HL-60 (cell line): ENCODE measurements at regions not wholly inside any gene's neighbourhood (a gene's known extent, or its start where the extent isn't known, plus 50 kb on each side); places are given as distances from the start of the nearest gene placed in this dataset.

Experiments
- GABPA ChIP-seq: IDR thresholded peaks from 2 replicates; pipeline ENCODE4 v1.6.1; 2012; ENCODE audit warnings: low read depth
- POLR2AphosphoS5 ChIP-seq: IDR thresholded peaks from 2 replicates; pipeline ENCODE4 v1.6.1; 2012; ENCODE audit warnings: low read depth
- TF ChIP-seq, protein P1 (sequence below): IDR thresholded peaks from one replicate; pipeline ENCODE4 v1.5.1; 2011; ENCODE audit warnings: low read length, control low read depth, inconsistent platforms; ENCODE audit not compliant: insufficient read depth

DNA sequence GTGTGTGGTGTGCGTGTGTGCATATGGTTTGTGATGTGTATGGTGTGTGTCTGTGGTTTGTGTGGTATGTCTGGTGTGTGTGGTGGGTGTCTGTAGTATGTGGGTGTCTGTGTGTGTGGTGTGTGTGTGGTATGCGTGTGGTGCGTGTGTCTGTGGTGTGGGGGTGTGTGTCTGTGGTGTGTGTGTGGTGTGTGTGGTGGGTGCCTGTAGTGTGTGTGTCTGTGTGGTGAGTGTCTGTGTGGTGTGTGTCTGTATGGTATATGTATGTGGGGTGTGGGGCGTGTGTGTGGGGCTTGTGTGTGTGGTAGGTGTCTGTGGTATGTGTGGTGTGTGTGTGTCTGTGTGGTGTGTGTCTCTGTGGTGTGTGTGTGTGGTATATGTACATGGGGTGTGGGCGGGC is 300.7 kb downstream of the TEX29 start:
- TF ChIP-seq, protein P1, sequence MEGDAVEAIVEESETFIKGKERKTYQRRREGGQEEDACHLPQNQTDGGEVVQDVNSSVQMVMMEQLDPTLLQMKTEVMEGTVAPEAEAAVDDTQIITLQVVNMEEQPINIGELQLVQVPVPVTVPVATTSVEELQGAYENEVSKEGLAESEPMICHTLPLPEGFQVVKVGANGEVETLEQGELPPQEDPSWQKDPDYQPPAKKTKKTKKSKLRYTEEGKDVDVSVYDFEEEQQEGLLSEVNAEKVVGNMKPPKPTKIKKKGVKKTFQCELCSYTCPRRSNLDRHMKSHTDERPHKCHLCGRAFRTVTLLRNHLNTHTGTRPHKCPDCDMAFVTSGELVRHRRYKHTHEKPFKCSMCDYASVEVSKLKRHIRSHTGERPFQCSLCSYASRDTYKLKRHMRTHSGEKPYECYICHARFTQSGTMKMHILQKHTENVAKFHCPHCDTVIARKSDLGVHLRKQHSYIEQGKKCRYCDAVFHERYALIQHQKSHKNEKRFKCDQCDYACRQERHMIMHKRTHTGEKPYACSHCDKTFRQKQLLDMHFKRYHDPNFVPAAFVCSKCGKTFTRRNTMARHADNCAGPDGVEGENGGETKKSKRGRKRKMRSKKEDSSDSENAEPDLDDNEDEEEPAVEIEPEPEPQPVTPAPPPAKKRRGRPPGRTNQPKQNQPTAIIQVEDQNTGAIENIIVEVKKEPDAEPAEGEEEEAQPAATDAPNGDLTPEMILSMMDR, result no peak
- no peak for TF ChIP-seq POLR2AphosphoS5
- no peak for TF ChIP-seq GABPA
